ENCODE measurements at regions not wholly inside any gene's neighbourhood (a gene's known extent, or its start where the extent isn't known, plus 50 kb on each side); places are given as distances from the start of the nearest gene placed in this dataset.

DNA sequence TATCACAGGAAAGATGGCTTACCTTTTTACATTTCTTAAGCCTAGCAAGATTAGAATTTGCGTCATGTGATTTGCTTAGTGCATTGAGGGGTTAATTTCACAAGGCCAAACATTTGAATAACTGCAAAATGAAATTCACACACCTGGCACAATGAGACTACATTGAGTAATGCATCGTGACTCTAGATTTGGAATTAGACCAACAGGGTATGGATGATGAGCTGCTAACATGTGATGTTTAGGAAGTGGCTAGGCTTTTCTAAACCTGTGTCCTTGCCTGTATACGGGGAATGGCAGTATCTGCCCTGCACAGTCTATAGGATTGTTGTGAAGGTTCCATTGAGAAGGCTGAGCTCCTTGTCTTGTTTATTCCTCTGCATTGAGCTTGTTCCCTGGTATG is 160.1 kb downstream of the MFSD1 start:
- FAIRE-seq (no peak), DNase-seq (ENCODE audit: low spot score) (no peak)

DNA sequence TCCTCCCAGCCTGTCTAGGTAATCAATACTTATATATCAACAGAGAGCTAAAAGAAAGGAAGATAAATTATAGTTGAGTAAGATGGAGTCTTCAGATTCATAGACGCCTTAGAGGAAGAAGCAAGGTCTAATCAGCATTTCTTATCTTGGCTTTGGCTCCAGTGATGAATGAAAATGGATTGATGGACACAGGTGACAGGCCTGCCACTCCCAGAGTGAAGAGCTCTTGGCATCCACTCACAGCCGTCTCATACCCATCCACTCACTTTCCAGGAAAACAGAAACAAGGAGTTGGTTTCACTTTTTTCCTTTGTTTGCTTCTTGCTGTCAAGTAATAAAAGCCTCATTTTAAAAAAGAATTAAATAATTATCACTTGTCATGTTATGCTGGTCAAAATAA is 168.2 kb downstream of the MFSD1 start:
- FAIRE-seq, result no peak
- DNase-seq (ENCODE audit: low spot score), result no peak

DNA sequence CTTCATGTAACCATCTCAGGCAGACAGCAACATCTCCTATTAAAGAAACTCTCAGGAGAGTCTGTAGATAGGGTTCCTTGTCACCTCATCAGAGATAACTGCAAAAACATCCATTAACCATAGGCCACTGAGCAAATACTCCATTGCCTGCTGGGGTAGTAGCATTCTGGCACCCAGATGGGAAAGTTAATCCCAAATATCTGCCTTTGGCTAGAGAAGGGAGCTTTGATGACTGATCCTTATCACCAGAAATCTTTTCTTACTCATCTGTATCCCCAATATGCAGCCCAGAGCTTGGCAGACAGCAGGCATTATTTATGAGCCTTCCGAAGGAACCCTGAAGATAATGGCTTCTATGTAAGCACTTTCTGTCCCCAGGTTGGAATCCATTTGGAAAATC is 173.1 kb downstream of the MFSD1 start:
- DNase-seq (ENCODE audit: low spot score) (no peak), FAIRE-seq (no peak)

DNA sequence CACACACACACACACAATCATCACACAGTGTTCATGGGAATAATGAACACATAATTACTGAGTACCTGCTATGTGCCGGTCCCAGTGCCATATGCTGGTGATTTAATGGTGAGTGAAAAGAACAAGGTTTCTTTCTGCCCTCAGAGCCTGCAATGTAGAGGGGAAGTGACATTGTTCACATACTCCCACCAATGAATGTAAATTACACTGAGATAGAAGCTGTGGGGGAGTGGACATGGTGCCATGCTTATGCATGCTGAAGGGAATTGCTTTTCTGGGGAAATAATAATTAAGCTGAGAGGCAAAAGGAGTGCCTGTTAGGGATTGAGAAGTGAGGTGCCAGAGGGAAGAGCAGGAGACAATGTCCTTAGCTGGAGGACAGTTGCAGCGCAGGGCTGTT is 175.1 kb downstream of the MFSD1 start:
- DNase-seq (ENCODE audit: low spot score) (no peak), FAIRE-seq (no peak)

DNA sequence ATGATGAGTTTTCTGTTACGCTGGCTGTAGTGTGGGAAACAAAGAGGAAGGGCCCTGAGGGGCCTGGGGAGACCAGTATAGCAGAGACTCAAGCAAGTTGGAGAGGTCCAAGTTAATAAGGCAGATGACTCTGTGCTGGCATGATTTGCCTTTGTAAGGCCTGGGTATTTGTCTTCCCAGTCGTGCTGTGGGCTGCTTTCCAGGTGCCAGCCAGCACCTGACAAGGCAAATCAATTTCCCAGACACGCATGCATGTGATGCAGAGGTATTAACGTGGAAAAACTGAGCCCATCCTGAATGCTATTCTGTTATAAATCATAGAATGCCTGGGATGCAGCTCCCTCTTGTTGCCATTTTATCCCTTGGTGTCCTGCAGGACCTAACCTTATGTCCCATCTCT is 175.6 kb downstream of the MFSD1 start:
- DNase-seq (ENCODE audit: low spot score), result no peak
- FAIRE-seq, result no peak

DNA sequence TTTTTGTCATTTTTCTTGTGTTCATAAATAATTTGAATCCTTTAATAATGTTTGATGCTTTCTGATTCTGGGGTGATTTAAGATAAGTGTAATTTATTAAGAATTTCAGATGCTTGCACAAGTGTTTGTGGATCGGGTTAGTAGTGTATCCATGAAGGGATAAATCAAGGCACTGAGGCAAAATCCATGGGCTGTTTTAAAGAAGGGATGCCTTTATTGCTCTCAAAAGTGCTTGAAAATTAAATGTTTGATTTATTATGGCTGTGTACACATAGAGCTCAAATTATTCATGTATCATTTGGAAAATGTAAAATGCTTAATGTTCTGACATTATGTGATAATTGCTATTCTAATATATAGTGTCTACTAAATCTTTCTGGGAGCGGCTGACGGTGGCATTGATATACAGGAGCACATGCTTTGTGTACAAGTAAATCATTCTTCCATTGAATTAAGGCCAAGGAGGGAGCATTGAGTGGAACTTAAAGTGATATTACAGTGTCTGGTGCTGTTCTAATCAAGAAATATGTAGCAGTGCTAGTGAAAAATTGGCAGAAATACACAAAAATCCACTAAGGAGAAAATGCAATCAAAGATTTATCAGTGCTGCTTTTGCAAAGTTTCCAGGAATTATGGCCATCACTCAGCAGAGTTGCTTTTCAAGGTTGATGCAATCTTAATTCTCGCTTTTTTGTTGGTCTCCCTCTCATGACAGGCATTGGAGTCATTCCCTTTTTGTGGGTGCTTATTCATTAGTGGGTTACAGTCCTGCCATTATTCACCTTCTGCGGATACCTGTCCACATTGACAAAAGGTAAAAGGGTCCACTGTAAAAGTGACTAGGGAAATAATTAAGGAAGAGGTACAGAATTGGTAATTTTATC is 181.6 kb downstream of the MFSD1 start:
- no peak for FAIRE-seq
- no peak for DNase-seq (ENCODE audit: low spot score)

DNA sequence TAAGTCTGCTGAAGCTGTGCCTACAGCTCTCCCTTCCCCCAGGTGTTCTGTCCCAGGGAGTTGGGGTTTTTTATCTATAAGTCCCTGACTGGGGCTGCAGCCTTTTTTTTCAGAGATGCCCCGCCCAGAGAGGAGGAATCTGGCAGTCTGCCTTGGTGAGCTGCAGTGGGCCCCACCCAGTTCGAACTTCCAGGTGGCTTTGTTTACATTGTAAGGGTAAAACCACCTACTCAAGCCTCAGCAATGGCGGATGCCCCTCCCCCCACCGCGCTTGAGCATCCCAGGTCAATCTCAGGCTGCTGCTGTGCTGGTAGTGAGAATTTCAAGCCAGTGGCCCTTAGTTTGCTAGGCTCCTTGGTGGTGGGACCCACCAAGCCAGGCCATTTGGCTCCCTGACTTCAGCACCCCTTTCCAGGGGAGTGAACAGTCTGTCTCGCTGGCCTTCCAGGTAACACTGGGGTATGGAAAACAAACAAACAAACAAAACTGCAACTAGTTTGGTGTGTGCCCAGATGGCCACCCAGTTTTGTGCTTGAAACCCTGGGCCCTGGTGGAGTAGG is 189.4 kb downstream of the MFSD1 start:
- FAIRE-seq (no peak), DNase-seq (ENCODE audit: low spot score) (no peak)

DNA sequence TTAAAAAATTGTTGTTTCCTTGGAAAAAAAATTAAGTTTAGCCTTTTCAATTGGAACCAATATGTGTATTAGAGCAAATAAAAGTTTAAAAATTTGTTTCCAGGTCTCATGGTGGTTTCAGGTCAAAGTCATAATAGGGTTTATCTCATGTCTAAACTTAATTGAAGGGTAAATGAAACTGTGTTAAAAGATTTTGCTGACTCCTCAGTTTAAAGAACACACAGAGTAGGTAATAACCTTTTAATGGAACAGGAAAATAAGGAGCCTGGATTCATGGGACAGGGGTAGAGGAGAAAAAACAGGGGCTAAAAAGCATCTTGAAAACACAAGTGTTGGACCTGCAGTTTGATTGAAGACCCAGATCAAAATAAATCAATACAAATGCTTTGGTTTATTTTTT is 190.6 kb downstream of the MFSD1 start:
- DNase-seq (ENCODE audit: low spot score), result no peak

DNA sequence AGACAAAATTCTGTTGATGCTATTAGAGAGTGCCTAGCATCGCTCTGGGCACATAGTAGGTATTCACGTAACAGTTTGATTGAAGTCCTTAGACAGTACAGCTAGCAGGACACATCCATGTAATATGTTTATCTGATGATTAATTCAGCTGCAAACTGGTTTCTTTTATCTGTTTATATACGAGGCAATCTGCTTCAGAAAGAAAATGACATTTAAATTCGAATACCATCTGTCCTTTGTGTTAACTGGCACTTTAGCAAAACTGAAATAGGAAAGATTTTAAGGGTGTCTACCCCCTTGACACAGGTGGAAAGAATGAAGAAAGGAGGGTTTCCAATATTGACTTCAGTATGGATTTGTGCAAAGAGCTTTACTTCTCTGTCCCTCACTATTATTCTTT is 192.5 kb downstream of the MFSD1 start:
- no peak for FAIRE-seq

More for the DNA sequence above, 190.6 kb downstream of the MFSD1 start:
- no peak for FAIRE-seq

DNA sequence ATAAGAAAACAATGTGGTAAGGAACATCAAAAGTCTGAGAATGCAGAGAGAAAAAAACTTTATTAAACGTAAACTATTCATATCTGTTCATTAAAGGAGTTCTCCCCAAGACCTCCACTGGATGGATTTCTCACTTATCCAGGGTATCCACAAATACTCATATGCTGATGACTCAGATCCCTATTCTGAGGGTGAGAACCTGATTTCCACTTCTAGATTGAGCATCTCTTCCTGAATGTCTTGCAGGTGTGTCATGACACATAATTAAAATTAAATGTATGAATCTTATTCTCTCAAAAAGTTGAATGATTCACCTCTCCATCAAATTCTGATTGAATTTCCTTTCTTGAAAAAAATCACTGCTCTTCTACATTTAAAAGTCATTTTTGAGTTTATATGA is 199.9 kb downstream of the MFSD1 start:
- no peak for FAIRE-seq
- no peak for DNase-seq (ENCODE audit: low spot score)

More for the DNA sequence above, 192.5 kb downstream of the MFSD1 start:
- no peak for DNase-seq (ENCODE audit: low spot score)

DNA sequence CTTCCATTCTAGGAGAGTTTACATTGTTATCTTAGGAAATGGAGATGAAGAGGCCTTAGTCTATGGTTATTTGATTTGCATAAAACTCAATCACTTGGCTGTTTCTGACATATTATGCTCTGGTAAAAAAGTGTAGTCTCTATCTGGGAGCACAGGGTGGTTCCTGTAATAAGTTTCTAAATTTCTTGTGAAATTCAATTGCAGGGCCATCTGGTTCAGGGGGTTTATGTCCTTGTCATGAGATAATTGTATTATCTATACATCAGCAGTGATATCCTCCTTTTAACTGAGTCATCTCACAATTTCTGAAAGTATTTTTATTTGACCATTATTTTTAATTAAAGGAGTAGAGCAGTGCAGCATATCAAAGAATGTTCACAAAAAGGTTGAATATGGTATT is 203.3 kb downstream of the MFSD1 start:
- no peak for FAIRE-seq

DNA sequence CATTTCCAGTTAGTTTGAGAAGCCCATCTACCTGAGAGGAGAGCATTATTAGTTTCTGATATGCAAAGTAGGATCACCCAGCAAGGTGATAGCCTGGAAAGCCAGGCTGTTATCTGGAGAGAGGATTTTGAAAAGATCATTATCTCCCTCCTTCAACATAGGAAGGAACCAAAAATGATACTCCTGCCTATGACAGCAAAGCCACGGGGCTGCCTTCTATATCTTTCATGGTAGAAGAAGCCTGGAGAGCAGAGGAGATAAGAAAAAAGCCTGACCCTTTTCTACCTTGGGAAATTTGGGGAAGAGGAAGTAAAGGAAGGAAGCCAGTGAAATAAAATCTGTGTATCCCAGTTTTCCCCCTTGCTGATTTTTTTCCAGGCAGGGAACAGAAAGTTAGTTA is 205.5 kb downstream of the MFSD1 start:
- FAIRE-seq (no peak), DNase-seq (ENCODE audit: low spot score) (no peak)

More for the DNA sequence above, 203.3 kb downstream of the MFSD1 start:
- no peak for DNase-seq (ENCODE audit: low spot score)

DNA sequence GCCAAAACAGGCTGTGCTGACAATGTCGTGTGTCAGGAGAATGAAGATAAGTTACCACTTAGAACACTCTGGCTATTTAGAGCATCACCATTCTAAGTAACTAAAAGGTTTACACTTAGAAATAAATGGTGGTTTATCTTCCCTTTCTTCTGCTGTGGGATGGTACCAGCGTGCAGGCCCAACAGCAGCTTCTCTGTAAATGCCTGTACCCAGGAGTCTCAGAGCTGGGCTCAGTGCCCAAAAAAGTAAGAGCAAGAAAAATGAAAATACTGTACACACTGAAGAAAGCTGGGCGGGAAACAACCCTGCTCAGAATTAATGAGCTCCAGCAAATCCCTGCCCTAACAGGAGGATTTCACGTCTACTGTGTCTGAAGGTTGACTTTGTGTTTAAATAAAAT is 206.5 kb downstream of the MFSD1 start:
- DNase-seq (ENCODE audit: low spot score) (no peak), FAIRE-seq (no peak)

DNA sequence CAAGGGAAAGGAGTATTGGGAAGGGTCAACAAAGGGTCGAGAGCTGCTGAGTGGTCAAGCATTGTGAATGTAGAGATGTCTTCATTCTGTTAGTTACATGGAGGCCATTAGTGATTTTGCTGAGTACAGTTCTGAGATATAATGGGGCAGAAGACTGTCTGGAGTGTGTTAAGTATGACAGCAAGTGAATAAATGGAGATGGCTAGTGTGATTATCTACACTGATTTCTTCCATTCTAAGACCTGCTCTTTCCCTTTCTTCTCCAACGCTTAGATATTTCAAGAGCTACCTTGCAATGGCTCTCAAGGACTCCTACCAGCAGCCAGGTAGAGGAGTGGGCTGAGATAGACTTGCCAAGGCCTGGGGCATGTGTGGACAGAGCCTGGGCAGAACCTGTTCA is 216.5 kb downstream of the MFSD1 start:
- no peak for FAIRE-seq
- no peak for DNase-seq (ENCODE audit: low spot score)

DNA sequence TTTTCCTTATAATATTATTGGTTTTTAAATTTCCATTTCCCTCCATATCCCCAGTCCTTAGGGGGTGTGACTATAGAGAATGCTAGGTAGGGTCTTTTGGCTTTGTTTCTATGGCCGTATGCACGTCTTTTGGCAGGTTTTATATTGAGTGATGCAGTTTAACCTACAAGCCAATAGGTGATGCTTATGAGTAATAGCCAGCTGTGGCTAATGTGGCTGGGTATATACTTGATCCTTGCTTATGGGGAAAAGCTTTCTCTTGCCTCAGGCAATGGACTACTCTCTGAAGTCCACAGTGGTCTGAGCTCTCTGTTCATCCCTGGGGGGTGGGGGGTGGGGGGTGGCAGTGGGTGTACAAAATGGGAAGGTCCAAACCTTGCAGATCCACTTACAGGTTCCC is 223.9 kb downstream of the MFSD1 start:
- no peak for FAIRE-seq
- no peak for DNase-seq (ENCODE audit: low spot score)

DNA sequence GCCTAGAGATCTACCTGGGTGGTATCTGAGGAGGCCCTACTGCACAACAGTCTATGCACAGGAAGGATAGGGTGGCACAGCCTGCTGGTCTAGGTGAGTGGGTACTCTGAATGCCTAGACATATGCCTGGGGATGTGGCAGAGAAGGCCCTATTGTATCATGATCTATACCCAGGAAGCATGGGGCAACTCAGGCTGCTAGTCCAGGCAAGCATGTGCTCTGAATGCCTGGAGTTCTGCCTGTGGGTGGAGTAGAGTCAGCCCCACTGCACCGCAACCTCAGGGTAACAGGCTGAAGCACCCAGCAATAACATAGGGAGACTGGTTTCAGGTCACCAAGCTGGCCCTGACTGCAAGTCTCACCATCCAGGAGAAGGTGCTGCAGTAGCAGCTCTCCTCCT is 224.7 kb downstream of the MFSD1 start:
- DNase-seq (ENCODE audit: low spot score) (no peak), FAIRE-seq (no peak)

DNA sequence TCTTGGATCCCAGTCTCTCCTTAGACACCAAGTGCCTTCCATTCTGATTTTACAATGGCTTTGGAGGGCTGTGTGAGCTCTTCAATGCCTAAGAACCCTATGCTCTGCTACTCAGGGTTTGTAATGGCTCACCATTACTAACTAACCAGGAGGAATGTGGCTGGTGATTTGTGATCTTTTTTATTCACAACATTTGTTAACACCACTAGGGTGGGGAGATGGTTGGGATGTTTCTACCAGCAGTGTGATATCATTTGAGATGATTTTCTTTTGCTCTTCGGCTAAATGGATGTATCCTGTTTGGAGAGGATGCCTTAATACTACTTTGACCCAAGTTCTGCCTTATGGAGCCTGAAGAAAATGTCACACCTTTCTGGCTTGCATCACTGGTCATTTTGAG is 226.9 kb downstream of the MFSD1 start:
- no peak for DNase-seq (ENCODE audit: low spot score)
- no peak for FAIRE-seq

DNA sequence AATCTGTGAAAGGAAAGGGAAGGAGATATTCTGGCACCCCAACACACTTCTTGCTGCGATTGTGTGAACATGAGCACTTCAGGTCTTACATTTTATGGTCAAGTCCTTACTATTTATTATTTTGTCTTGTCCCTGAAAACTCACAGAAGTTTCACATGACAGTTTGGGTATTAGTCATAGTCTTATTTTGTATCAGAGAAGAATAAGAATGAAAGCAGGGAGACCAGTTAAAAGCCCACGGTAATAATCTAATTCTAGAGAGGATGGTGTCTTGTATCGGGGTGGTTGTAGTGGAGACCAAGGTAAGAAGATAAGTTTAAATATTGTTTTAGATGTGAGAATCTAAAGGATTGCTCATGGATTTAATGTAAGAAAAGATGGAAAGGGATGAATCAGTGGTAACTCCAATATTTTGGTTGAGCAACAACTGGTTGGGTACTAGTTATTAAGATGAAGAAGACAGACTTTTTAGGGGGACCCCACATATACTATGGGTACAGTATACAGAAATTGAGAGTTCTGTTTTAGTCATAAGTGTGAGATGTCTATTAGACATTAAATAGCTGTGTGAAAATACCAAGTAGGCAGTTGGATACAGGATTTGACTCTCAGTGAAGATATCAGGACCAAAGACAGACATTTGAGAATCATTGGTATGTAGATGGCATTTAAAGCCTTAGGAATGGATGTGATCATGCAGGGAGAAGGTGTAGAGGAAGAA is 227.6 kb downstream of the MFSD1 start:
- DNase-seq (ENCODE audit: low spot score) (no peak), FAIRE-seq (no peak)

DNA sequence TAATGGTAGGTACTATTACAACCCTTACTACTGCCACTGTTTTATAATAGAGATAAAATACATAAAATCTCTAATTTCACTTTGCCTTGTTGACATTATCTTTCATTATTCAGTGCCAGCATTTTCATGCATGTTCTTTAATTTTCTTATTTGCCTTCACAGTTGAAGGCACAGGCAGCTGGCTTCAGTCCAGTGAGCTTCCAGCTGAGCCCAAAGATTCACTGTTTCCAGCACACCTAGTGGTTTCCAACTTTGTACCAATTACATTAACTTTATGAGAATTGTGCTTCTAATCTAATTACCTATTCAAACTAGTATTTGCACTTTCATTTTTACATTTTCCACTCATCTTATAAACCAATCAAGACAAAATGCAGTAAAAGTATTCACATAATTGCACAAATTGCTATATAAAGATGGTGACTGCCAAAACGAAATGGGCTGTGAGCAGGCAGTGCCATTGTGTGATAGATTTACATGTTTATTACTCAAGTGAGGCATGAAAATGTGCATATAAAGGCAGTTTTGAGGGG is 228.3 kb downstream of the MFSD1 start:
- DNase-seq (ENCODE audit: low spot score) (no peak), FAIRE-seq (no peak)

DNA sequence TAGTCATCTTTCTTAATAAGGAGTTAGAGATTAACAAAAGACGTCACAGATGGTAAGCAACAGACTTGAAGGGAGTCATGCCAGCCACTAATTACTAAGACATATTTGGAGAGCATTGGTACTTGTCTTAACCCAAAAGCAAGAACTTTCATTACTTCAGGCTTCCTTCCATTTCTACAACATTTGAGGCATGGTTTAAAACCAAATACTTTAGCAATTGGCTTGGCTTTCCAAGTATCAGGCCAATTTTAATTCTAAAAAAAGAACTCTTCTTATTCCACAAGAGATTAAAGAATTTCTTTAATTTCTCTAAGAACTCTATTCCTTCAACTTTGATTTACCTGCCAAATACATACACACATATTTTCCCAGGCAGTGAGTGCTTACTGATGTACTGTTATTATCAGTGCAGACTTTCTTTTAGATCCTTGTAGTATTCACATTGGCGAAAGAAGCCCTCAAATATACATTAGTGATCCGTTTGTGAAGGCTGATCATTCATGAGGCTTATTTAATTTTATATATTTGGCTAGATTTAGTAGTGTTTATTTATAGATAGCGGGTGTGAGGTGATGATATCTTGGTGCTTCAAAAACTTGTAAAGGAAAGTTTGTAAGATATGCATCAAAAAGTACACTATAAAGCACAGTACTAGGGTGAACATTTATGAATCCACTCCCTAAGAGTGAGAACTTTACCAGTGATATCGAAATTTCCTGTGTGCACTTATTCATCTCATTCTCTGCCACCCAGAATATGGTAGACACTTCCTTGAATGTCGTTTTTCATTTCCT is 229.2 kb downstream of the MFSD1 start:
- FAIRE-seq (no peak), DNase-seq (ENCODE audit: low spot score) (no peak)

DNA sequence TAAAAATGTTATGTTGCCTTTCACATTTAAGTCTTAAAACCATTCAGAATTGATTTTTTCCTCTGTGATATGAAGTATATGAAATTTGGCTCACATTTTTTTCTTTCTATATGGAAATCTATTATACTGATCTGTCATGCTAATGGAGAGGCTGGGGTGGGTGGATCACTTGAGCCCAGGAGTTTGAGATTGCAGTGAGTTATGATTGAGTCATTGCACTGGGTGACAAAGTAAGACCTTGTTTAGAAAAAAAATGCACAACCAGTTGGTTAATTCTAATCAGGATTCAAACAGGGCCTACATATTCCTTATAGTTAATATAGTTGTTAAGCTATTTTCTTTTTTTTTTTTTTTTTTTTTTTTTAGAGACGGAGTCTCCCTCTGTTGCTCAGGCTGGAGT is 230.5 kb downstream of the MFSD1 start:
- DNase-seq (ENCODE audit: low spot score) (no peak), FAIRE-seq (no peak)
